NCI-H2171 (cell line): ENCODE measurements at regions not wholly inside any gene's neighbourhood (a gene's known extent, or its start where the extent isn't known, plus 50 kb on each side); places are given as distances from the start of the nearest gene placed in this dataset.

Experiments used
- DNase-seq: peaks from one replicate; lab custom pipeline; 2025; lab: John Stamatoyannopoulos, UW

- DNase-seq, result no peak
Measured at GRCh38 chr2:163456953-163457743, 278.7 kb downstream of the FIGN start.

DNA sequence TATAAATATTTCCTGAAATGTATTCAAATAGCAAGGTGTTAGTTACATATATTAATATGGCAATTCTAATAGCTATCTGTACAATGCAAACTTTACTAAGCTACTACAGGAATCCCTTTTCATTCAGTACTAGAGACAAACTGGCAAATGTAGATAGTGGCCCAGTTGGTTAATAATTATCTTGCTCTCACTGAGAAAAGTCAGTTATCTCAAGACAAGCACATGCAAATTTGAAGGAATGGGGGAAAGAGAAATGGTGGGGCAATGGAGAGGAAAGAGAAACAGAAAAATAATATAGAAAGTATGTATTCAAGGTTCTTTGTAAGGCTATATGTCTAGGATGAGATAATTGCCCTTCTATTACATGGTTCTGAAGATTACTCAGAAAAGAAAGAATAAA is 280.0 kb downstream of the FIGN start:
- DNase-seq, result no peak

DNA sequence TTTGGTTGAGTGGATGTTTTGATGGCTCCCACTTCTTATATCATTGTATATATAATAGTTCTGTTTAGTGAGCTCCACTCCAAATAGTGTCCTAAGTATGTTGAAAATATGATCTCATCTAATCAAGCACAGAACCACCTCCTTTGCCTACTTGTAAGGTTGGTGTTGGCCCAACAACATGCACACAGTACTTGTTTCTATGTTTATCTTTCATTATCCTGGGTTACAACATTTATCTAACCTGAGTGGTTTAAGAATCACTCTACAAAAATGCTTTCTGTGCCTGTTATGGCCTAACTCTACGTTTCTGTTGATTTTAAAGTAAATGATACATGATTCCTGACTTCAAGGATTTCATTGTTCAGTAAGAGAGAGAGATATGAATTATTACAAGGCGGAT is 281.9 kb downstream of the FIGN start:
- no peak for DNase-seq

DNA sequence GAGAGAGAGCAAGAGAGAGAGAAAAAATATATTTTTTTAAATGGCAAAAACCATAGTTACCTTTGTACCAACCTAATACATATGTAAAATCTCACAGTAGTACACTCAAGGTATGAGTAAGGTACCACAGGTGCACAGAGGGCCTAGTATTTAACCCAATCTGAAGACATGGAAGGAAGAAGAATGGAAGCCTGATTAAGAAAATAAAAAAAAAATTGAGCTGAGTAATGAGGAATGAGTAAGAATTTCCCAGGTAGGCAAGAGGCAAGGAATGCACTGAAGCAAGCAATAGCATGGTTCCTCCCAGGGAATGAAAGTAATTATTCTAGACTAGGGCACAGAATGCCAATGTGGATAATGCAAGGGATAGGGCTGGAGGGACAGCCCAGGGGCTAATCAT is 294.2 kb downstream of the FIGN start:
- no peak for DNase-seq

DNA sequence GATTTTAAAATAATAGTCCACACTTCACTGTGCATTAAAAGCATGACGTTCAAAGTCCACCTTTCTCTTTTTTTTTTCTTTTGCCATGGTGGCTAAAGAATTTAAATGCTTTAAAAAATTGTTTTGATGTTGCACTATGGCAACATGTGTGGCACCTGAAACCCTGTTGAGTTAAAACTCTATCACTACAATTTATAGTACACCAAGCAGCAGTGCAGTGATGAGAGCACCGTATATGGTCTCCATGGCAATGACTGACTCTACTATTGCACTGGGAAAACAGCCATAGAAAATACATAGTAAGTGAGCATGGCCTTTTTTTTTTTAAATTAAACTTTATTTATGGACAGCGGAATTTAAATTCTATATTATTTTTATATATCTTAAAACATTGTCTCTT is 298.8 kb downstream of the FIGN start:
- DNase-seq, result no peak

- DNase-seq, result no peak
Measured at GRCh38 chr2:163428187-163428586, 307.6 kb downstream of the FIGN start.

DNA sequence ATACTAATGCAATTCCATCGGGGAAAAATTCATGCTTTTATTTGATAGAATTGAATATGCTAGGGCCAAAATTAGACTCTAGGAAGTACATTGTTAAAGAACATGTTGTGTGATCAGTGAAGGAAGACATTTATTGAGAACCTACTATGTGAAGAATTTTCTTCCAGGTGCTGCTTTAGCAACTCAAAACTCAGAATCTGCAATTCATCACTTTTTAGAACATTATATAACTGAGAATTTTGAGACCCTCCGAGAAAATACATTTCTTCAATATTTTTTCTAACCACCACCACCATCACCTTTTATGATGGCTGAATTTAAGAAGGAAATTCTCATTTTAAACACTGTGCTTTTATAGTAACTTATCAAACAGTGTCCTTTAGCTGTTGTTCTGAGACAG is 315.2 kb downstream of the FIGN start:
- DNase-seq, result no peak

DNA sequence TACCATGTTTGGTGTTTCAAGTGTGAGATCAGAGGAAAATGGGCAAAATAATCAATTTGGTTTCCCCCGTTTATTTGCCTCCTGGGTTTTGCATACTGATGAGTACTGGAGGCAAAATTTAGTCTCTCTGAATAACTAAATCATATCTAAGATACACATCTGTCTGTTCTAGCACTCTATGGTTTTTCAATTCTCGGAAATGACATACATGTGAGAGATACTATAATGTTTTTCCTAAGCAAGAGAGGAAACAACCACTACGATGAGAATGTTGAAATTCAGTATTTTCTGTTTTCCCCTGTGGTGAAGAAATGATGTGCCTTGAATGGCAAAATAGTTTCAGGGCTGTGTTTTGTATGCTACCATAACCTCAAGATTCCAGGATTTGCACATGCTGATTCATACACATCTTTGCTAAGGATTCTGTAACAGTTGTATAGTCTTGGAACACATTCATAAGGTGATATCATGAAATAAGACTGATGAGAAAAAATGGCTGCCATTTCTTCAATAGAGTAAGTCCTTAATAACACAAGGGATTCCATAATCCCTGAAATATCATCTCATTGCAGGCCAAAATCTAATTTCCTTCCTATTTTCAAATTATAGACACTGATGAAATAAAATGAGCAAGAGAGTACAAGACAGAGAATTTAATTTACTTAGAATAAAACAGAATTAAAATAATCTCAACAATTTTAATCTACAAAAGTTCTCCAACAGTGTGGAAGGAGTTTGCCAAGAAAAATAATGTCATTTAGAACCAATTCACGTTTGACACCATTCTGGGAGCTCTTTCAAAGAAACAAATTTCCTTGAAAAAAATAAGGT is 316.6 kb downstream of the FIGN start:
- DNase-seq, result no peak

DNA sequence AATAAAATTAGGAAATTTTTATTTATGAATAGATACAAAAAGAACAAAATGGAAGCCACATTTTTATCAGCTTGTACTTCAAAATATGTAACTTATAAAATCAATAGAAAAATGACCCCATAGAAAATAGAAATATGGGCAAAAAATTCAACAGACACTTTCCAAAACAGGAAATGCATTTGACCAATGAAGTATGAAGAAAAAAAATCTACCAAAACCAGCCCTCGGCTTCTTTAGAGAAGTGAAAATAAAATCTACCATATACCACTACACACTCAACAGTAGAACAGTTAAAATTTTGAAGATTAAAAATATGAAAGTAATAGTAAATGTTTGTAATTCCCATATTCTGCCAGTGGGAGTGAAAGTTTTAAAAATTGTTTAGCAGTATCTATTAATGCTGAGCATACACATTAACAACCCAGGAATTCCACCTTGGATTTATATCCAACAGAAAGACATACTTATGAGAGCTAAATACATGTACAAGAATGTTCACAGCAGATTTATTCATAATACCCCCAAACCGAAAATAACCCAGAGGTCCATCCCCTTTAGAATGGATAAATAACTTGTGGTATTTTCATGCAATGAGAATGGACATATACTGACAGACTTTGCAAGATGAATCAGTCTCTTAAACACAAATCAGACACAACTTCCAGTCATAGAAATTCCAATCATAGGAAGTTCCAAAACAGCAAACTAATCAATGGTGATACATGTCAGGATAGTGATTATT is 318.0 kb downstream of the FIGN start:
- no peak for DNase-seq

- no peak for DNase-seq
Measured at GRCh38 chr2:163414121-163414520, 321.7 kb downstream of the FIGN start.

DNA sequence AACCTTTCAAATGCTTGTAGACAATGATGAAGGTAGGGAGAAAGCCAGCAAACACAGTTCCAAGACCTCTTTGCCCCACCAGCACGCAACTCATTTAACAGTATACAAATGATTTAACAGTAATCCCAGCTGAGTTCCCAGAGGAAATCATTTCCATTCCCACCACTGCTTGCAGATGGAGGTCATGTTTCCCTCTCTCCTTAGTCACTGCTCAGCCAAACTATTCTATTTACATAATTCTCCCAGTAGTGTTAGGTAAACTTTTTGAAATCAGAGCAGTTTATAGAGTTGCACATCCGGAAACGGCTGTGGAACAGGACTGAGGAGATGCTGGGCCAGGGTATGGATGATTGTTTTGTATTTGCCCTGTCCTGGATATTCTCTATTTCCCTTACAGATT is 328.5 kb downstream of the FIGN start:
- DNase-seq, result no peak

GRCh38 chr2:163405298-163405697 is 330.5 kb downstream of the FIGN start:
- DNase-seq, result no peak

GRCh38 chr2:163401481-163401880 is 334.3 kb downstream of the FIGN start:
- DNase-seq, result no peak

GRCh38 chr2:163397451-163397850 is 338.4 kb downstream of the FIGN start:
- no peak for DNase-seq

GRCh38 chr2:163395602-163396001 is 340.2 kb downstream of the FIGN start:
- DNase-seq, result no peak

DNA sequence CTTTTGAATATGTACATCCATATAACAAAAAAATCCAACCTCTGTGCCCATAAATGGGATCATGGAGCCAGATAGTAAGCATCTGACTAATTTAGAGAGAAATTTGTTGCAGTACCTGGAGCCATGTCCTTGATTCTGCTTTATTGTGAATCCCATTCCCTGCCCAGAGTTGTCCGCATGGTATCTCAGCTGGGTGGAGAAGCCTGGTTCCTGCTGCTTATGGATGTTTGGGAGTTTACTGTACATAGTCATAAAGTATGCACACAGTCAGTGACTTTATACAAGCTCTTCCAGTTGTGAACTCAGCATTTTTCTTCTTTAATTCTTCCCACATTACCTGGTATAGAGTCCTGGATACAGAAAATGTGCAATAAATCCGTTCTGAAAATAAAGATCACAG is 346.0 kb downstream of the FIGN start:
- no peak for DNase-seq

DNA sequence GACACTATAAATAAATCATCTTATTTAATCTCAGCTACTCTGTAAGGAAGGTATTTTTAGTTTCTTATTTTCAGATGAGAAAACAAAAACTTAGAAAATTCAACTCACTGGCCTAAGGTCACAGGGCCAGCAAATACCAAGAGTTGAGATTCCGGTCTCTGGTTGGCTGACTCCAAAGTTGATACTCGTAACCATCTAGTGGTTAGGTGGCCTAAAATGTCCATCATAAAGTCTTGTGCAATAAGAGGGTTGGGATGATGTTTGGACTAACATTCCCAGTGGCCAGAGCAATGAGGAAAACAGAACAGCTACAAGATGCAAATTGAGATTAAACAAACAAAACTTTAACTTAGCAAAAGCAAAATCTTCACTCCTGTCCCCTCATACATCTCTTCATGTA is 360.3 kb downstream of the FIGN start:
- no peak for DNase-seq

- no peak for DNase-seq
Measured at GRCh38 chr2:163375070-163375469, 360.7 kb downstream of the FIGN start.

GRCh38 chr2:163374282-163374681 is 361.5 kb downstream of the FIGN start:
- no peak for DNase-seq

GRCh38 chr2:163373496-163373895 is 362.3 kb downstream of the FIGN start:
- no peak for DNase-seq

DNA sequence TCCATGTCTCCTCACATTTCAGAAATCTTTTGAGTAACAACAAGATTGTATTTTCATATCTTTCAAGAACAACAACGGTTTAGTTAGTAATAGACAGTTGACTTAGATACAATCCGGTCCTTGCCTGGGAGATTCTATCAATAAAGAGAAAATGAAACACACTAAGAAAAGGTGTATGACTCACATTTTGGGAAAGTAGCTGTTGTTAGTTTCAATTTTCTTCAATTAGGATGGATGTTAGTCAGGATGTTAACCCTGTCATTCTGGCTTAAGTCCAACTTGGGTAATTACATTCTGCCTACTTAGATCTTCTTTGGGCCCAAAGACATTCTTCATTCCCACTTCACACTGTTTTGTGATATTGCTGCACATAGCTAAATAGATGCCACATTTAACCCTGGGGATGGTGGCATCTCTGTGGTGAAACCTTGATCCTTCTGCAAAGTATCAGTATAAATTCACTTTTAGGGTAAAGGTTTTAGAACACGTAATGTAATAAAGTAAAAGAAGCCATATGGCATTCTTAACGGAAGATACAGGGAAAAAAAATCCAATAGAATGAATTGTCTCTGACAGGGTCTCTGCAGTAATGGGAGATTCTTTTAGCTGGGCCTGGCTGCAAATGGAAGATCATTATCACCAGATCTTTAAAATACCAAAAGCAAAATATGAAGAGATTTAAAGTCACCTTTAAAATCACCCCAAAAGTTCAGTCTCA is 365.5 kb downstream of the FIGN start:
- DNase-seq, result no peak

DNA sequence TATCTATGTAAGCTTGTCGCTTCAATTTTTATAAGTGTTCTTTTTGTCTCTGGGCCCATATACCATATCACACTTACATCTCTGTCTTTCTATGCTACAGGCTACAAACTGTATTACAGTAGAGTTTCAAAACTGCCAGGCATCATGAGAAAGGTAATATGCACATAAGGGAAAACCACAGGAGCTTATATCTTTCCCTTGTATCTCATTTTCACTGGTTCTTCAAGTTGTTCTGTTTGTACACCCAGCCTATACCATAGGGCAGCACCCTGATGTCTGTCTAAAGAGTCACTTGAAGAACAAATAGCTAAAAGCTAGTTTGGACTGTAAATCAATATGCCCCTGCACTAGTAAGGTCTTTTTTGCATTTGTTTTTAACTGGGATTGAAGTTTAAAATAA is 366.7 kb downstream of the FIGN start:
- no peak for DNase-seq
